Common myeloid progenitor, CD34-positive (primary cell): ENCODE measurements at regions not wholly inside any gene's neighbourhood (a gene's known extent, or its start where the extent isn't known, plus 50 kb on each side); places are given as distances from the start of the nearest gene placed in this dataset.
"Not testable (repeated sequence)": the region's sequence is repeated elsewhere in the genome, so short reads cannot be mapped to it uniquely, and the experiment has no call there.

Experiments
- CTCF ChIA-PET: fragments of 350-600 bp; sonication (Branson Sonifier 250); formaldehyde crosslinking; loops from one replicate; lab custom pipeline; 2021; ENCODE audit warnings: antibody characterized with exemption; lab: Charles Lee
- POLR2A ChIA-PET: fragments of 350-600 bp; sonication (Branson Sonifier 250); formaldehyde crosslinking; loops from one replicate; lab custom pipeline; 2021; ENCODE audit warnings: antibody characterized with exemption; lab: Charles Lee
- DNase-seq, 3 donors: peaks; one replicate each; pipeline versions ENCODE4 v3.0.0 to v3.0.0-alpha.2; 2013
- H3K27ac ChIP-seq, 2 experiments: 1 replicate in 1 of 2; 2 replicates in 1 of 2; pipeline ENCODE4 v1.7.0; 2013; ENCODE audit warnings: inconsistent platforms in 2 of 2, low read length in 2 of 2, mild to moderate bottlenecking in 2 of 2, low read depth in 1 of 2, moderate library complexity in 1 of 2; ENCODE audit not compliant: severe bottlenecking in 2 of 2, insufficient read depth in 1 of 2, poor library complexity in 1 of 2
- H3K27me3 ChIP-seq, 5 experiments: replicated peaks in 2 of 5; 1 replicate in 3 of 5; 2 replicates in 2 of 5; pipeline versions ENCODE4 v1.6.1 to v1.7.0; 2013; ENCODE audit warnings: low read length in 4 of 5, mild to moderate bottlenecking in 2 of 5, moderate library complexity in 2 of 5, inconsistent platforms in 1 of 5; ENCODE audit not compliant: insufficient read depth in 5 of 5, control insufficient read depth in 4 of 5
- H3K36me3 ChIP-seq, 4 experiments: 1 replicate in 2 of 4; 2 replicates in 2 of 4; pipeline versions ENCODE4 v1.6.1 to v1.7.0; 2013; ENCODE audit warnings: low read length in 3 of 4, control low read depth in 1 of 4, mild to moderate bottlenecking in 1 of 4; ENCODE audit not compliant: control insufficient read depth in 4 of 4, insufficient read depth in 4 of 4
- H3K4me1 ChIP-seq, 4 experiments: 1 replicate in 3 of 4; 2 replicates in 1 of 4; pipeline versions ENCODE4 v1.6.1 to v1.7.1; 2013; ENCODE audit warnings: low read length in 3 of 4, mild to moderate bottlenecking in 3 of 4, control low read depth in 1 of 4, inconsistent platforms in 1 of 4, moderate library complexity in 1 of 4; ENCODE audit not compliant: control insufficient read depth in 4 of 4, insufficient read depth in 4 of 4; ENCODE audit errors: control extremely low read depth in 1 of 4
- H3K4me3 ChIP-seq, 7 experiments: 1 replicate in 4 of 7; 2 replicates in 3 of 7; pipeline versions ENCODE4 v1.5.1 to v1.7.0; 2013; ENCODE audit warnings: mild to moderate bottlenecking in 7 of 7, low read length in 6 of 7, moderate library complexity in 6 of 7, inconsistent platforms in 2 of 7, low read depth in 2 of 7, control low read depth in 1 of 7; ENCODE audit not compliant: insufficient read depth in 4 of 7, control insufficient read depth in 1 of 7; ENCODE audit errors: extremely low read depth in 1 of 7
- H3K9me3 ChIP-seq, 5 experiments: 1 replicate in 4 of 5; 2 replicates in 1 of 5; pipeline versions ENCODE4 v1.6.1 to v1.7.1; 2013; ENCODE audit warnings: low read length in 4 of 5, mild to moderate bottlenecking in 2 of 5, inconsistent platforms in 1 of 5, low read depth in 1 of 5, moderate library complexity in 1 of 5; ENCODE audit not compliant: control insufficient read depth in 4 of 5, insufficient read depth in 2 of 5; ENCODE audit errors: control extremely low read depth in 1 of 5
- WGBS: methylation state at CpG from one replicate; pipeline ENCODE4 v1.1.5; 2013; ENCODE audit not compliant: insufficient coverage; 5-methylcytosine and 5-hydroxymethylcytosine counted together

DNA sequence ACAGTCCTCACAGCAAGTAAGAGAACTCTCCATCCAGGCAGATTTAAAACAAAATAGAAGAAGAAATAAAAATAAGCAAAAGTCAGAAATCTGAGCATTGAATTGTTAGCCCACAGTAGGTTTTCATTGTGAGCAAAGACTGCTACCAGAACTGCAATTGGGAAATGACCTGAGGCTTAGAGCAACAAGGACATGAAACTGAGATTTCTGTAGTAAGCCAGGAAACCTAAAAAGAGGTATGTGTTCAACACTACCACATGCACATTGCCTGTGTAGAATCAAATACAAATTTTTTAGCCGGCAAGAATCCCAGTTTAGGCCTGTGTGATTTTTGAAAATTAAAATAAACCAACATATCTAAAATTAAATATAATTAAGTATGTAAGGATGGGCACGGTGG lies 928.4 kb upstream of the WWC1 start:
- Histone ChIP-seq H3K9me3 (peaks cover 0 to 2% (median 0%) of the 10 kb centered on the region in 5 experiments), H3K4me3 (no peak overlapping the region), H3K36me3 (no peaks in the 10 kb centered on the region), H3K27ac (no peak overlapping the region), H3K27me3 (no peaks in the 10 kb centered on the region), H3K4me1 (no peaks in the 10 kb centered on the region)
- POLR2A ChIA-PET: no interaction called here
- WGBS: 100% methylated on average over 1 of the region's 2 CpGs
- CTCF ChIA-PET: no interaction called here
- no peak for DNase-seq

DNA sequence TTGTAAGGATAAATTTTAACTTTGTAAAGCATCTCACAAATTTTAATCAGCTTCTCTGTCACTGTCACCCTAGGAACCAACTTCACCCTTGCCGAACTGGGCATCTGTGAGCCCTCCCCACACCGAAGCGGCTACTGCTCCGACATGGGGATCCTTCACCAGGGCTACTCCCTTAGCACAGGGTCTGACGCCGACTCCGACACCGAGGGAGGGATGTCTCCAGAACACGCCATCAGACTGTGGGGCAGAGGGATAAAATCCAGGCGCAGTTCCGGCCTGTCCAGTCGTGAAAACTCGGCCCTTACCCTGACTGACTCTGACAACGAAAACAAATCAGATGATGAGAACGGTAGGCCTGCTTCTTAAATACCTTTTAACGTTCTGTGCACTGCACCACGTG lies 916.3 kb upstream of the WWC1 start:
- CTCF ChIA-PET: no interaction called here

DNA sequence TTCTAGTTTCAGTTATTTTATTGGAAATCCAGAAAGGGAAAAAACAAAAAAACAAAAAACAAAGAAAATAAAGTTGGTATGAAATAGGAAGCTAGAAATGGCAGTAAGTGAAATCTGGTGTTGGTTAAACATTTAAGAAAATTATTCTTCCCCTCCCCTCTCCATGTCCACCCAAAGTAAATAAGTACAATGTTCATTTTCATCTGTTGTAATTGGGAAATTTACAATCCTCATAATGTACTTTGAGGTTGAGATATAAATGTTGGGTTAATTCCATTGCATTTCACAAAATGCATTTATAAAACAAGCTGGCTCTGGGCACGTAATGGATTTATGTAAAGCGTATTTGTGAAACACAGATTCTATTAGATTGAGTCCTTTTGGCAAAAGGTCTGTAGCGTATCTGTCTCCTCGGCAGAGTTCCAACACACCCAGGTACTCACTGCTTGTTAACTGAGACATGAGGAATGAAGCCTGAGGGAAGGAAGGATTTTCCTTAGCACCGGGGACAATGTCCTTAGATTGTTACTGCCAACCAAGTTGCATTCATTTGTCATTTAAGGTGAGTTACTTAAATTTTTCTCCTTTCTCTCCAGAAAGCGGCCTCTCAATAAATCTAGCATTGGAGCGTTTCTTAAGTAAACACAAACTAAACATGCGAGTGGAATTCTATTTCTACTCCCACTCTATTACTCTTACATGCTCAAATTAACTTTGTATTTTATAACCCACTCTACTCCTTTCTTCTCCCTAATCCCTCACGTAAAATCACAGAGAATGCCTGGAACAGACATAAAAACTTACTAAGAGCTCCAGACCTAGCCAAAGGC lies 912.3 kb upstream of the WWC1 start:
- Histone ChIP-seq H3K27ac (no peak overlapping the region), H3K4me3 (no peak overlapping the region), H3K36me3 (no peaks in the 10 kb centered on the region), H3K4me1 (no peaks in the 10 kb centered on the region), H3K9me3 (no peaks in the 10 kb centered on the region), H3K27me3 (no peaks in the 10 kb centered on the region)
- WGBS: 94% methylated on average over 6 of the region's 9 CpGs
- ChIA-PET POLR2A (no interaction called here), CTCF (no interaction called here)
- DNase-seq: no peak

More for the DNA sequence above, 916.3 kb upstream of the WWC1 start:
- Histone ChIP-seq H3K27ac (no peak overlapping the region), H3K27me3 (no peaks in the 10 kb centered on the region), H3K36me3 (no peaks in the 10 kb centered on the region), H3K9me3 (no peaks in the 10 kb centered on the region), H3K4me1 (no peaks in the 10 kb centered on the region), H3K4me3 (no peak overlapping the region)
- DNase-seq: no peak
- POLR2A ChIA-PET: no interaction called here
- WGBS: 89% methylated on average over 14 of the region's 17 CpGs

DNA sequence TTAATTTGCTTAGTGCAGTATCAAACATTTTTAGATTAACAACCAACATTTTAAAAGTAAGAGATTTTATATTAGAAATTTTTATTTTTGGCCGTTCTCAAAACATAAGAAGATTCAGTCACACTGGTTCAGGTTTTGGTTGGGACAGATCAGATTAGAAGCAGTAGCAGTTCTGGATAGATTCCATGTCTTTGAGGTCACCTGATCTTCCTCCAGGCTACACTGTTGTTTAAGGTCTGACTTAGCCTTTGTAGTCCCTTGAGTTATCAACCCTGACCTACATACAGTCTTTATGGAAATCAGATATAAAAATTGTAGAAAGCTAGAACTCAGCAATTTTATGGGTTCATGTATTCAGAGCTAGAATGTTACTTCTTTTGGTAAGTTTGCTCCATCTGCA lies 910.0 kb upstream of the WWC1 start:
- no CpG with 5 or more reads among the region's 1 CpG for WGBS
- DNase-seq: no peak
- no peaks in the 10 kb centered on the region for H3K9me3 ChIP-seq
- H3K4me3 ChIP-seq: no peak overlapping the region
- H3K4me1 ChIP-seq: no peaks in the 10 kb centered on the region
- no peak overlapping the region for H3K27ac ChIP-seq
- ChIA-PET POLR2A (no interaction called here), CTCF (no interaction called here)
- no peaks in the 10 kb centered on the region for H3K36me3 ChIP-seq
- no peaks in the 10 kb centered on the region for H3K27me3 ChIP-seq

DNA sequence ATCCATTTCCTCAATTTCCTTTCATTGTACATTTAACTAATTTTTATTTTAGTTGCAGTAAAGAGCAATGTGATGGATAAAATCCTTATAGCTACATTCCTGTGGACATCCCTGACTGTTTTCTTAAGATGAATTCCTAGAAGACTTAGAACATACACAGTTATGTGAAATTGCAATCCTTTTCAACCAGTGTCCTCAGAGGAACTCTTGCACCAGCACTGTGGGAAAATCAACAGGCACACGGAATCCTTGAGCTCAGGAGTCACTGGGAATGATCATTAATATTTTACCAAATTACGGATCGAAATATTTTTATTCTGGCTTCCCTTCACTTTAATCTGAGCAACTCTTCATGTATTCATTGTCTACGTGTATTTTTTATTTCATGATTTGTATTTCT lies 901.9 kb upstream of the WWC1 start:
- no peaks in the 10 kb centered on the region for H3K4me1 ChIP-seq
- ChIA-PET CTCF (no interaction called here), POLR2A (no interaction called here)
- WGBS: 100% methylated on average over 1 of the region's 4 CpGs
- no peak for DNase-seq
- H3K4me3 ChIP-seq: no peak overlapping the region
- no peaks in the 10 kb centered on the region for H3K9me3 ChIP-seq
- H3K27ac ChIP-seq: no peak overlapping the region
- no peaks in the 10 kb centered on the region for H3K27me3 ChIP-seq
- H3K36me3 ChIP-seq: no peaks in the 10 kb centered on the region

DNA sequence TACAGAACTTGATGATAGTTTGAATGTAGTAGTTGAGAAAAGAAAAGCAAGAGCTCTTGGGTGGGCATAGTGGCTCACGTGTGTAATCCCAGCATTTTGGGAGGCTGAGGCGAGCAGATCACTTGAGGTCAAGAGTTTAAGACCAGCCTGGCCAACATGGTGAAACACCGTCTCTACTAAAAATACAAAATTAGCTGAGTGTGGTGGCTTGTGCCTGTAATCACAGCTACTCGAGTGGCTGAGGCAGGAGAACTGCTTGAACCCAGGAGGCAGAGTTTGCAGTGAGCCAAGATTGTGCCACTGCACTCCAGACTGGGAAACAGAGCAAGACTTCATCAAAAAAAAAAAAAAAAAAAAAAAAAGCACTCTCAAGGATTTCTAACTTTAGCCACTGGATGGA lies 900.2 kb upstream of the WWC1 start:
- CTCF ChIA-PET, POLR2A ChIA-PET: not testable (repeated sequence)

DNA sequence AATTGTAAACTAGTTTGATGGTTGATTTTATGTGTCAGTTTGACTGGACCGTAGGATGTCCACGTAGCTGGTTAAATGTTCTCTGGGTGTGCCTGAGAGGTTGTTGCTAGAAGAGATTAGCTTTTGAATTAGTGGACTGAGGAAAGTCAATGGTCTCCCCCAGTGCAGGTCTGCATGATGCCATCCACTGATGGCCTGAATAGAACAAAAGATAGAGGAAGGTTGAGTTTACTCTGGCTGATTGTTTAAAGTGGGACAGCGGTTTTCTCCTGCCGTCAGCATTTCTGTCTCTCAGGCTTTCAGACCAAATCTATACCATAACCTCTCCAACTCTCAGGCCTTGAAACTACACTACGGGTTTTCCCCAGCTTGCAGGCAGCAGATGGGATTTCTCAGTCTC lies 899.2 kb upstream of the WWC1 start:
- Histone ChIP-seq H3K27me3 (no peaks in the 10 kb centered on the region), H3K4me3 (no peak overlapping the region), H3K9me3 (no peaks in the 10 kb centered on the region), H3K36me3 (no peaks in the 10 kb centered on the region), H3K27ac (no peak overlapping the region), H3K4me1 (no peaks in the 10 kb centered on the region)
- DNase-seq: no peak
- ChIA-PET POLR2A (no interaction called here), CTCF (no interaction called here)
- no CpG with 5 or more reads among the region's 5 CpGs for WGBS

More for the DNA sequence above, 900.2 kb upstream of the WWC1 start:
- H3K36me3 ChIP-seq, H3K4me3 ChIP-seq, H3K27ac ChIP-seq, H3K9me3 ChIP-seq, H3K4me1 ChIP-seq, H3K27me3 ChIP-seq, DNase-seq: not testable (repeated sequence)
- WGBS: 100% methylated on average over 2 of the region's 4 CpGs
